Psoas muscle (tissue), 7 donors: ENCODE measurements at regions not wholly inside any gene's neighbourhood (a gene's known extent, or its start where the extent isn't known, plus 50 kb on each side); places are given as distances from the start of the nearest gene placed in this dataset.

Source experiments
- ATAC-seq, 4 donors: fragments of 200-7000 bp; cut with Tn5 transposase; one replicate each; pipeline ENCODE4 v1.9.1; 2020; ENCODE audit warnings: moderate library complexity in 3 of 4, mild to moderate bottlenecking in 2 of 4
- DNase-seq, 2 donors: peaks; one replicate each; pipeline ENCODE4 v3.0.0-alpha.2; 2020
- H3K27ac ChIP-seq: fragments of 200-600 bp; one replicate; pipeline ENCODE4 v1.8.0; 2022
- H3K27me3 ChIP-seq, 3 donors: fragments of 200-600 bp in 1 of 3; one replicate each; pipeline versions ENCODE4 v1.6.1 to v1.8.0; 2013 to 2022; ENCODE audit warnings: low read length in 2 of 3, mild to moderate bottlenecking in 2 of 3, moderate library complexity in 1 of 3; ENCODE audit not compliant: insufficient read depth in 3 of 3
- H3K36me3 ChIP-seq, 2 donors: fragments of 200-600 bp in 1 of 2; one replicate each; pipeline versions ENCODE4 v1.6.1 to v1.8.0; 2013 to 2022; ENCODE audit warnings: low read depth in 1 of 2, mild to moderate bottlenecking in 1 of 2, moderate library complexity in 1 of 2; ENCODE audit not compliant: insufficient read depth in 1 of 2
- H3K4me1 ChIP-seq: fragments of 200-600 bp; one replicate; pipeline ENCODE4 v1.8.0; 2022
- H3K4me3 ChIP-seq: fragments of 200-600 bp; one replicate; pipeline ENCODE4 v1.8.0; 2022; ENCODE audit warnings: mild to moderate bottlenecking
- H3K9me3 ChIP-seq: fragments of 200-600 bp; one replicate; pipeline ENCODE4 v1.8.0; 2022
- WGBS, 3 donors: extraction: QIAGEN DNeasy Blood & Tissue Kit; methylation state at CpG; one replicate each; pipeline versions ENCODE4 v1.1.6 to v1.1.7; 2013; 5-methylcytosine and 5-hydroxymethylcytosine counted together
- intact Hi-C, 2 donors: fragments of 100-400 bp; cut with DNase I; formaldehyde crosslinking; loops; one replicate each; pipeline versions ENCODE4 v1.11.0 to v1.14.2; 2022
- TF ChIP-seq, protein P1 (sequence below): fragments of 200-600 bp; IDR thresholded peaks from one replicate; pipeline ENCODE4 v1.8.0; 2022; ENCODE audit warnings: antibody characterized with exemption
- donor health status: healthy with polysubstance abuse.
- donor health status: DM: no; HTN: no; CAD: no; lungs with moderate emphysema.
- donor health status: Bipolar disorder and iron deficiency.
- donor health status: healthy.
- donor health status: DM: yes; HTN: yes; CAD: no.
- donor health status: DM: no; HTN: no; CAD: no.
- donor health status: DM: yes; HTN: yes; CAD: no.

DNA sequence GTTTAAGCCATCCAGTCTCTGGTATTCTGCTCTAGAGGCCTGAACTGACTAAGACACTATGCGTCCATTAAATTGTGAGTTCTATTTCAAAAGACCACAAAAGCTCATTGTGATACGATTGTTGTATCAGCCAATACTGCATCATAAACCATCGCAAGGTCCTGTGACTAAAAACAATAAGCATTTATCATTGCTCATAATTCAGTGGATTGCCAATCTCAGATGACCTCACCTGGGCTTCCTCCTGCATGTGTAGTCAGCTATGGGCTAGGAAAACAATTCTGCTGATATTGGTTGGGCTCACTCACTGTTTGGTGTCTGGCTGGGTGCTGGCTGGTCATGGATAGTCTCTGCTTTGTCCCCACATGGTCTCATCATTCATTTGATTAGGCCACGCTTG is 592.7 kb upstream of the BTBD3 start:
- no peaks in the 10 kb centered on the region for H3K36me3 ChIP-seq
- 95 to 99% (median 97%) methylated on average over 4 of the region's 4 CpGs for WGBS, 3 donors
- TF ChIP-seq, protein P1, sequence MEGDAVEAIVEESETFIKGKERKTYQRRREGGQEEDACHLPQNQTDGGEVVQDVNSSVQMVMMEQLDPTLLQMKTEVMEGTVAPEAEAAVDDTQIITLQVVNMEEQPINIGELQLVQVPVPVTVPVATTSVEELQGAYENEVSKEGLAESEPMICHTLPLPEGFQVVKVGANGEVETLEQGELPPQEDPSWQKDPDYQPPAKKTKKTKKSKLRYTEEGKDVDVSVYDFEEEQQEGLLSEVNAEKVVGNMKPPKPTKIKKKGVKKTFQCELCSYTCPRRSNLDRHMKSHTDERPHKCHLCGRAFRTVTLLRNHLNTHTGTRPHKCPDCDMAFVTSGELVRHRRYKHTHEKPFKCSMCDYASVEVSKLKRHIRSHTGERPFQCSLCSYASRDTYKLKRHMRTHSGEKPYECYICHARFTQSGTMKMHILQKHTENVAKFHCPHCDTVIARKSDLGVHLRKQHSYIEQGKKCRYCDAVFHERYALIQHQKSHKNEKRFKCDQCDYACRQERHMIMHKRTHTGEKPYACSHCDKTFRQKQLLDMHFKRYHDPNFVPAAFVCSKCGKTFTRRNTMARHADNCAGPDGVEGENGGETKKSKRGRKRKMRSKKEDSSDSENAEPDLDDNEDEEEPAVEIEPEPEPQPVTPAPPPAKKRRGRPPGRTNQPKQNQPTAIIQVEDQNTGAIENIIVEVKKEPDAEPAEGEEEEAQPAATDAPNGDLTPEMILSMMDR: no peak
- ATAC-seq (no peak), DNase-seq (no peak)
- no peaks in the 10 kb centered on the region for H3K4me1 ChIP-seq
- no peak overlapping the region for H3K4me3 ChIP-seq
- intact Hi-C loops: no loop called here
- H3K9me3 ChIP-seq: no peaks in the 10 kb centered on the region
- no peak overlapping the region for H3K27ac ChIP-seq
- H3K27me3 ChIP-seq: no peaks in the 10 kb centered on the region

DNA sequence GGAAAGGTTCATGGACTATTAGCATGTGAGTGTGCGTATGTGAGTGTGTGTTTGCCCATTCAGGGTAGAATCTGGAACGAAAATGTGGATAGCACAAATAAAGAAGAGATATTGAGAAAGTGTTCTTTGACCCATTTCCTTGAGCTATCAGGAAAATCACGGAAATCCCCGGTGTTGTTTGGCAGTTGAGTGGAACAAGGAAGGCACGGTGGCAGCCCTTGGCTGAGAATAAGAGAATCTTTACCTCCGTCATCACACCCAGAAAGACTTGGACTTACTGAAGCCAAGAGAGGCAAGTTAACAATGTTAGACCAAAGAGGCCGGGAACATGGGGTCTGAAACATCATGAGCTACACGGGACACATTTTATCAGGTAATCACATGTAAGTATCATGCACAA is 588.9 kb upstream of the BTBD3 start:
- TF ChIP-seq, protein P1: no peak
- DNase-seq (no peak), ATAC-seq (no peak)
- 65 to 85% (median 81%) methylated on average over 8 of the region's 8 CpGs for WGBS, 3 donors
- Histone ChIP-seq H3K9me3 (no peaks in the 10 kb centered on the region), H3K4me1 (no peaks in the 10 kb centered on the region), H3K27me3 (no peaks in the 10 kb centered on the region), H3K36me3 (no peaks in the 10 kb centered on the region), H3K27ac (no peak overlapping the region), H3K4me3 (no peak overlapping the region)
- intact Hi-C loops: no loop called here

DNA sequence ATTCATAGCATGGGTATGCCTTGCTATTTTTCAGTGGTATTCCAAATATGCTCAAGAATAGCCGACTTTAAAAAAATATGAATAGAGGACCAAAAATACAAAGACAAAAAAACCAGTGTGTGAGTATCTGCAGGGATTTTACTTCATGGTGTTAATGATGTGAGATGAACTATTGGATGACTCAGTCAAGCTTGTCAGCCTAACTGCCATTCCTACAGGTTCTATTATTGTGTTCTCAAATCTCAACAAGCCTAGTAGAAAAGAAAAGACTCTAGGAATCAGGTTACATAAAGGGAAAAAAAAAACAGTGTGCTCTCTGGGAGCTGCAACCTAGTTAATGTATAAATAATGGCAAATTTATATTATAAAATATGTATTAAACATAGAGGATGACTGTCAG is 588.4 kb upstream of the BTBD3 start:
- no peaks in the 10 kb centered on the region for H3K27me3 ChIP-seq
- no peaks in the 10 kb centered on the region for H3K4me1 ChIP-seq
- WGBS, 3 donors: 33 to 70% (median 62%) methylated on average over 1 of the region's 1 CpG
- H3K36me3 ChIP-seq: no peaks in the 10 kb centered on the region
- TF ChIP-seq, protein P1: no peak
- H3K9me3 ChIP-seq: no peaks in the 10 kb centered on the region
- DNase-seq (no peak), ATAC-seq (no peak)
- H3K27ac ChIP-seq: no peak overlapping the region
- no peak overlapping the region for H3K4me3 ChIP-seq
- intact Hi-C loops: no loop called here

DNA sequence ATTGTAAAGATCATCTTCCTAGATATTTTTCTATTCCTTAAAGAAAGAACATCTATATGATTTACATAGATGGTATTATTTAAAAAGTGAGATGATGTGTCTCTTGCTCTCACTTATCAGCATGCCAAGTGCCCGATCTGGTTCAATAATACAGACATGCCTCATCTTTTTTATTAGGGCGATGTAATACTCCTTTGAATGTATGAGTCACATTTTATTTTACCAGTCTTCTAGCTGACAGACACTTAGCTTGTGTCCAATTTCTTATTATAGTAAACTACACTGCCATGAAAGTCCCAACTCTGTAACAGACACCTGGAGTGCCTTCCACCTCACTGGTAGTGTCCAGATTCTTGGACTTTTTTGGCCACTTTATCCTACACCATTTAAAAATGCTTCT is 586.6 kb upstream of the BTBD3 start:
- WGBS, 3 donors: 27 to 36% (median 30%) methylated on average over 2 of the region's 2 CpGs
- ATAC-seq (peak; percentile 83 to 97 (median 94)), DNase-seq (no peak)
- Histone ChIP-seq H3K27me3 (no peaks in the 10 kb centered on the region), H3K9me3 (no peaks in the 10 kb centered on the region), H3K27ac (peak overlapping the region; percentile 40), H3K36me3 (no peaks in the 10 kb centered on the region), H3K4me3 (no peak overlapping the region), H3K4me1 (no peaks in the 10 kb centered on the region)
- TF ChIP-seq, protein P1: no peak
- intact Hi-C loops: no loop called here

DNA sequence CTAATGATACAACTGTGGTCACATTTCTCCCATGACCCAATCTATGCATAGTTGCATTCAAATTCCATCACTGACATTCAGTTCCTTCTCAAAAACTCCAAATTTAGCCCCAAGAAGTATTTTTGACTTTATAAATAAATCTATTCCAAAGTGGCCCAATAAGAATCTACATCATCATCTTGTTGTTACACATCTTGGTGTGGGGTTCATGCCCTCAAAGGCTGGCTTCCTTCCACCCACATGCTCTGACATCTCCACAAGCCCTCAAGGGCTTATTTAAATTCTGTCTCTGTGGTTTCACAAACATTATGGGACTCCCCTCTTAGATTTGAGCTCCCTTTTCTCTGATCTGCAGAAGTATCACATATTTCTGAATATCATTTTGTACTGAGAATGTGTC is 585.3 kb upstream of the BTBD3 start:
- DNase-seq (no peak), ATAC-seq (no peak)
- intact Hi-C loops: no loop called here

More for the DNA sequence above, 585.3 kb upstream of the BTBD3 start:
- TF ChIP-seq, protein P1: no peak
- Histone ChIP-seq H3K9me3 (no peaks in the 10 kb centered on the region), H3K4me3 (no peak overlapping the region), H3K4me1 (no peaks in the 10 kb centered on the region), H3K27me3 (no peaks in the 10 kb centered on the region), H3K36me3 (no peaks in the 10 kb centered on the region), H3K27ac (no peak overlapping the region)
